ENCODE measurements at regions not wholly inside any gene's neighbourhood (a gene's known extent, or its start where the extent isn't known, plus 50 kb on each side); places are given as distances from the start of the nearest gene placed in this dataset.

DNA sequence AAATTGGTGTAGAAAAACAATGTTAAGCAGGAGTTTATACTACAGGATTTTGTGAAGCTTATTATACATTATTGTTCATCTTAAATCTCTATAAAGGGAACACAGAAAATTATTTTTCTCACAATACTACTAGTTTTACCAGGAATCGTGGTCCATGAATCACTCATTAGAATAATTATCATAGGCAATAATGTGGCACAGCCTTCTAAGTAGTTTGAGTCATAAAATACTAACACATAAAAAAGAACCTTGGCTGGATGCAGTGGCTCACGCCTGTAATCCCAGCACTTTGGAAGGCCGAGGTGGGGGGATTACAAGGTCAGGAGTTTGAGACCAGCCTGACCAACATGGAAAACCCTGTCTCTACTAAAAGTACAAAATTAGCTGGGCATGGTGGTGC lies 393.1 kb upstream of the ZNF717 start:
- no peak overlapping the region for H2BK15ac ChIP-seq (ENCODE audit: low read length)
- H2AFZ ChIP-seq (ENCODE audit: low read length): no peak overlapping the region
- H3K14ac ChIP-seq (ENCODE audit: insufficient read length): no peak overlapping the region
- no peak overlapping the region for H2BK120ac ChIP-seq (replicated peaks; ENCODE audit: low read depth, low read length)
- no peaks in the 10 kb centered on the region for H3K9me3 ChIP-seq (ENCODE audit: insufficient read depth in 2 of 2, low read depth in 1 of 2, low read length in 1 of 2)
- no peak overlapping the region for H2AK5ac ChIP-seq (ENCODE audit: low read depth, low read length)
- no peak overlapping the region for H4K91ac ChIP-seq (replicated peaks; ENCODE audit: insufficient read length, low read length)
- H4K20me1 ChIP-seq (replicated peaks in 1 of 2; ENCODE audit: control insufficient read depth in 1 of 2, insufficient read depth in 2 of 2, low read length in 2 of 2): no peaks in the 10 kb centered on the region
- H3K23ac ChIP-seq (ENCODE audit: insufficient read length): no peak overlapping the region
- 92% methylated on average over 3 of the region's 3 CpGs; no CpG with 5 or more reads in 1 of the 2 experiments for WGBS, 2 experiments (ENCODE audit: extremely low coverage in 1 of 2, insufficient coverage in 1 of 2, insufficient read length in 1 of 2, insufficient replicate concordance in 2 of 2, low coverage in 1 of 2, low lambda C conversion rate in 2 of 2, missing lambda C conversion rate in 1 of 2)
- H3K4me3 ChIP-seq (ENCODE audit: extremely low read depth in 1 of 4, insufficient read depth in 2 of 4, low read depth in 3 of 4, low read length in 4 of 4): no peak overlapping the region
- no peak overlapping the region for H2BK5ac ChIP-seq (ENCODE audit: low read depth, low read length)
- FAIRE-seq (no peak), DNase-seq (ENCODE audit: low read depth in 1 of 2, low spot score in 2 of 2) (no peak)
- no peak overlapping the region for H3K4ac ChIP-seq (replicated peaks; ENCODE audit: insufficient read length, low read depth, low read length)
- ChIA-PET POLR2A (ENCODE audit: partially characterized antibody) (no interaction called here), CTCF (ENCODE audit: partially characterized antibody) (interaction anchor here (1.5 to 2.2 kb wide), 2 partner anchors 392 to 432 kb away, joined by 3 to 5 read pairs; no protein-coding TSS in a partner anchor)
- no peak overlapping the region for H3K4me2 ChIP-seq (ENCODE audit: insufficient read depth in 1 of 2, low read depth in 2 of 2, low read length in 2 of 2)
- no peaks in the 10 kb centered on the region for H3K27me3 ChIP-seq (replicated peaks in 1 of 4; ENCODE audit: control insufficient read depth in 3 of 4, extremely low read depth in 1 of 4, insufficient read depth in 3 of 4, low read length in 3 of 4)
- no peak overlapping the region for H4K5ac ChIP-seq (ENCODE audit: insufficient read length, low read depth, low read length)
- TF ChIP-seq POLR2A (IDR thresholded peaks at IDR 0.05; ENCODE audit: control extremely low read depth in 1 of 2, low read depth in 2 of 2, low read length in 2 of 2): no peak
- no peak for TF ChIP-seq CEBPB (IDR thresholded peaks at IDR 0.05; ENCODE audit: low read depth, low read length)
- no peaks in the 10 kb centered on the region for H3K36me3 ChIP-seq (ENCODE audit: control insufficient read depth in 2 of 4, insufficient read depth in 4 of 4, low read length in 3 of 4)
- no peak overlapping the region for H4K8ac ChIP-seq (ENCODE audit: extremely low read depth, insufficient read depth, low read length)
- no peak overlapping the region for H2BK20ac ChIP-seq (ENCODE audit: low read length)
- no peak overlapping the region for H3K27ac ChIP-seq (ENCODE audit: low read depth, low read length)
- no peaks in the 10 kb centered on the region for H3K79me1 ChIP-seq (ENCODE audit: low read depth, low read length)
- H3K4me1 ChIP-seq (replicated peaks in 1 of 4; ENCODE audit: control insufficient read depth in 3 of 4, insufficient read depth in 4 of 4, low read length in 3 of 4): no peaks in the 10 kb centered on the region
- H2BK12ac ChIP-seq (ENCODE audit: low read depth, low read length): no peak overlapping the region
- H3K23me2 ChIP-seq (ENCODE audit: low read depth, low read length): no peaks in the 10 kb centered on the region
- no peaks in the 10 kb centered on the region for H3K79me2 ChIP-seq (ENCODE audit: control insufficient read depth in 1 of 2, insufficient read depth in 2 of 2, low read length in 2 of 2)
- H3K18ac ChIP-seq (ENCODE audit: extremely low read depth, low read length): no peak overlapping the region
- H3K9ac ChIP-seq (replicated peaks in 1 of 4; ENCODE audit: extremely low read depth in 1 of 4, low read depth in 3 of 4, low read length in 3 of 4): no peak overlapping the region
- H3K56ac ChIP-seq (replicated peaks; ENCODE audit: insufficient read length, low read depth, low read length): no peak overlapping the region

Measured in H1 (cell line).